Ovary (tissue), 7 donors: ENCODE measurements at regions not wholly inside any gene's neighbourhood (a gene's known extent, or its start where the extent isn't known, plus 50 kb on each side); places are given as distances from the start of the nearest gene placed in this dataset.

Experiments used
- DNase-seq, 5 donors: peaks; one replicate each; pipeline ENCODE4 v3.0.0-alpha.2; 2019 to 2020
- H3K27ac ChIP-seq, 2 donors: fragments of 200-600 bp; one replicate each; pipeline versions ENCODE4 v1.5.1 to v1.8.0; 2019 to 2022
- H3K27me3 ChIP-seq: fragments of 200-600 bp; one replicate; pipeline ENCODE4 v1.8.0; 2022
- H3K36me3 ChIP-seq: fragments of 200-600 bp; sonication (generic); one replicate; pipeline ENCODE4 v1.5.1; 2019
- H3K4me1 ChIP-seq: one replicate; pipeline ENCODE4 v1.8.1; 2013; ENCODE audit warnings: mild to moderate bottlenecking, moderate library complexity; ENCODE audit not compliant: insufficient read depth
- H3K4me3 ChIP-seq: fragments of 200-600 bp; sonication (generic); one replicate; pipeline ENCODE4 v1.5.1; 2017
- H3K9me3 ChIP-seq, 2 donors: fragments of 200-600 bp in 1 of 2; sonication (generic) in 1 of 2; one replicate each; pipeline versions ENCODE4 v1.5.1 to v1.8.1; 2013 to 2019; ENCODE audit warnings: mild to moderate bottlenecking in 1 of 2, moderate library complexity in 1 of 2
- EP300 ChIP-seq: sonication (generic); formaldehyde crosslinking; IDR thresholded peaks from one replicate; pipeline ENCODE4 v1.6.1; 2017; ENCODE audit warnings: antibody characterized with exemption
- POLR2A ChIP-seq: fragments of 450-650 bp; IDR thresholded peaks from one replicate; pipeline ENCODE4 v1.6.1; 2017; ENCODE audit warnings: antibody characterized with exemption, mild to moderate bottlenecking, moderate library complexity
- WGBS, 3 donors: extraction: QIAGEN DNeasy Blood & Tissue Kit in 1 of 3; methylation state at CpG; one replicate each; pipeline versions ENCODE4 v1.1.5 to v1.1.7; 2013 to 2017; 5-methylcytosine and 5-hydroxymethylcytosine counted together
- intact Hi-C, 4 donors: fragments of 100-400 bp; cut with DNase I; formaldehyde crosslinking; loops; one replicate each; pipeline versions ENCODE4 v1.11.0 to v1.15.1; 2022 to 2023
- TF ChIP-seq, protein P1 (sequence below), 3 donors: fragments of 450-650 bp in 2 of 3; fragments of 200-600 bp in 1 of 3; IDR thresholded peaks; one replicate each; pipeline versions ENCODE4 v1.5.1 to v1.8.0; 2016 to 2022; ENCODE audit warnings: antibody characterized with exemption in 3 of 3, mild to moderate bottlenecking in 1 of 3
- donor health status: DM: no; HTN: no; CAD: no; lungs with moderate emphysema.
- donor health status: DM: no; HTN: no; CAD: no.
- donor health status: Bipolar disorder and iron deficiency.
- donor health status: DM: no; HTN: no; CAD: no.
- donor health status: DM: yes; HTN: yes; CAD: no.

DNA sequence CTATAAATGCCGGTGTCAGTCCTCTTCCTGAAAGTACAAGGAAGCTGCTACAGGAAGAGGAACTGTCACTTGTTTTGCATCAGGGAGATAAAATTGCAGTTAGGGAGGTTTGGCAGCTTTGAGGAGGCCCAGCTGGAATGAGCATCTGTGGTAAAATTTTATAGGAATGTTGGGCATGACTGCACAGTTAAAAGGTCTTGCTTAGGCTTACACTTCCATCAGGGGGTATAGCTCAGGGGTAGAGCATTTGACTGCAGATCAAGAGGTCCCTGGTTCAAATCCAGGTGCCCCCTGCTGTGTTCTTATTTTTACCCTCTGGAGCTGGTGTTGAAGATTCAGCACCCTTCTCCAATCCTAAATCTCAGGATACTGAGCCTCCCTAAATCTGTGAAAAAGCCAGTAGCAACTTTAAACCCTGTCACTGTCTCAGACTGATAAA is 65.9 kb downstream of the ZNF467 start:
- 19 to 22% (median 20%) methylated on average over 1 of the region's 1 CpG for WGBS, 3 donors

DNA sequence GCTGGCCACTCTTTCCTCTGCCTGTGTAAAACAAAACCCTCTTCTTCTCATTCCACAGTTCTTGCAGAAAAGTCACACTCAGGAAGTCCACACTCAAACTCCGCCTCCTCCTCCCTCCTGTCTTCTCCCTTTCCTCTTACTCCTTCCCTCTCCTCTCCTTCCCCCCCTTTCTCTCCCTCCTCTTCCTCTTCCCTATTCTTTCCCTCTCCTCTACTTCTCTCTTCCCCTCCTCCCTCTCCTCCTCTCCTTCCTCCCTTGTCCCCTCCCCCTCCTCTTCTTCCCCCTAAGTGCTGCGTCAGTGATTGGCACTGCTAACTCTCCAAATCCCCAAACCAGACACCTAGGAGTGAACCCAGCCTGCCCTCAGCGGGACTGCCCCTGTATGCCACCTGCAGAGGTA is 67.0 kb downstream of the ZNF467 start:
- Histone ChIP-seq H3K4me1 (no peaks in the 10 kb centered on the region), H3K36me3 (no peaks in the 10 kb centered on the region), H3K27me3 (no peaks in the 10 kb centered on the region), H3K9me3 (peaks cover 3 to 4% of the 10 kb centered on the region in 2 donors), H3K4me3 (no peak overlapping the region), H3K27ac (no peak overlapping the region)
- TF ChIP-seq POLR2A (no peak), EP300 (no peak)
- TF ChIP-seq, protein P1, sequence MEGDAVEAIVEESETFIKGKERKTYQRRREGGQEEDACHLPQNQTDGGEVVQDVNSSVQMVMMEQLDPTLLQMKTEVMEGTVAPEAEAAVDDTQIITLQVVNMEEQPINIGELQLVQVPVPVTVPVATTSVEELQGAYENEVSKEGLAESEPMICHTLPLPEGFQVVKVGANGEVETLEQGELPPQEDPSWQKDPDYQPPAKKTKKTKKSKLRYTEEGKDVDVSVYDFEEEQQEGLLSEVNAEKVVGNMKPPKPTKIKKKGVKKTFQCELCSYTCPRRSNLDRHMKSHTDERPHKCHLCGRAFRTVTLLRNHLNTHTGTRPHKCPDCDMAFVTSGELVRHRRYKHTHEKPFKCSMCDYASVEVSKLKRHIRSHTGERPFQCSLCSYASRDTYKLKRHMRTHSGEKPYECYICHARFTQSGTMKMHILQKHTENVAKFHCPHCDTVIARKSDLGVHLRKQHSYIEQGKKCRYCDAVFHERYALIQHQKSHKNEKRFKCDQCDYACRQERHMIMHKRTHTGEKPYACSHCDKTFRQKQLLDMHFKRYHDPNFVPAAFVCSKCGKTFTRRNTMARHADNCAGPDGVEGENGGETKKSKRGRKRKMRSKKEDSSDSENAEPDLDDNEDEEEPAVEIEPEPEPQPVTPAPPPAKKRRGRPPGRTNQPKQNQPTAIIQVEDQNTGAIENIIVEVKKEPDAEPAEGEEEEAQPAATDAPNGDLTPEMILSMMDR (IDR thresholded peaks at IDR 0.05), result no peak
- 67 to 74% (median 70%) methylated on average over 3 of the region's 3 CpGs for WGBS, 3 donors
- DNase-seq, result no peak
- intact Hi-C loops, result no loop called here

More for the DNA sequence above, 65.9 kb downstream of the ZNF467 start:
- peaks cover 0 to 3% of the 10 kb centered on the region in 2 donors for H3K9me3 ChIP-seq
- no peak overlapping the region for H3K27ac ChIP-seq
- intact Hi-C loops, result no loop called here
- H3K4me3 ChIP-seq, result no peak overlapping the region
- H3K4me1 ChIP-seq, result no peaks in the 10 kb centered on the region
- H3K36me3 ChIP-seq, result no peaks in the 10 kb centered on the region
- TF ChIP-seq EP300 (no peak), POLR2A (no peak)
- TF ChIP-seq, protein P1 (IDR thresholded peaks at IDR 0.05), result no peak
- H3K27me3 ChIP-seq, result no peaks in the 10 kb centered on the region
- no peak for DNase-seq

DNA sequence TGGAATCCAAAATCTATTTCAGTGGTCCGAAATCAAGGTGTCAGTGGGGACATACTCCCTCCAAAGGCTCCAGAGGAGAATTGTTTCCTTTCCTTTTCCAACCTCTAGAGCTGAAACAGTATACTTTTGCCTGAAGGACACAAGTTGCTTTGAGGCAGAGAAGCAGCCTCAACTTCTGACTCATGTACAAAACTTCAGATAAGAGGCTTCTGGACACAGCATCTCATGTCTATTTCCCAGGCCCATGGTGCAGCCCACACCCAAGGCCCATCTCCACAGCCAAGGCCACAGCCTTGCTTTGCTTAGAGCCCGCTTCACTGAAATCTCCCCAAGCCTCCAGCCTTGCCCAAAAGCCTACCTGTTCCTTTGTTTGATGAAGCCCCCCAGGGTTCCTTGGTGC is 68.9 kb downstream of the ZNF467 start:
- TF ChIP-seq POLR2A (no peak), EP300 (no peak)
- TF ChIP-seq, protein P1 (IDR thresholded peaks at IDR 0.05), result no peak
- Histone ChIP-seq H3K27ac (no peak overlapping the region), H3K4me1 (no peaks in the 10 kb centered on the region), H3K4me3 (no peak overlapping the region), H3K27me3 (no peaks in the 10 kb centered on the region), H3K9me3 (peaks cover 0 to 4% of the 10 kb centered on the region in 2 donors), H3K36me3 (no peaks in the 10 kb centered on the region)
- no peak for DNase-seq
- WGBS, 3 donors, result 46 to 77% (median 47%) methylated on average over 2 of the region's 2 CpGs
- intact Hi-C loops, result no loop called here

DNA sequence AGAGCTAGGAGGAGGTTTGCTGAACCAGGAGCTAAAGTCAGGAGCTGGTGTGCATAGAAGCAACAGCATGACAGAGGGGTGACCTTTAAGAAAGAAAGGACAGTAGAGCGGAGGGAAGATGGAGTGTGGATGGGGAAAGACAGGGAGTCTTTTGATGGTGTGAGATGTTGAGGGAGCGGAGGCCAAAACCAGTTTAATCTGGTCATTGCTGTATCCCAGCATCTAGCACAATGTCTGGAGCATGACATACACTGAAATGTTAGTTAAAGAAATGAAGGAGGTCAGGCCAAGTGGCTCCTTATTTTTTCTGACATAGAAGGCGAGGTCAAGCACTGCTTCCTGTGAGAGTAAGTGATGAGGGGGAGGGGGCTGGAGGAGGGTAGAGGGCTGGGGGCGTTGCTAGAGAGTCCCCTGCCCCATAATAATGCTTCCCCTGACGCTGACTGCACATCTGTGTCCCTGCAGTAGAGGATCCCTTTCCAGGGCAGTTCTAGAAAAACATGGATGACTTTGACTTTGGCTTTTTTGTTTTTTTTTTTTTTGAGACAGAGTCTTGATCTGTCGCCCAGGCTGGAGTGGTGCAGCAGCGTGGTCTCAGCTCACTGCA is 70.2 kb downstream of the ZNF467 start:
- WGBS, 3 donors, result 76 to 79% (median 79%) methylated on average over 7 of the region's 7 CpGs
- no peak for DNase-seq
- Histone ChIP-seq H3K4me1 (no peaks in the 10 kb centered on the region), H3K27ac (no peak overlapping the region), H3K4me3 (no peak overlapping the region), H3K36me3 (no peaks in the 10 kb centered on the region), H3K27me3 (no peaks in the 10 kb centered on the region), H3K9me3 (peaks cover 0 to 4% of the 10 kb centered on the region in 2 donors)
- TF ChIP-seq EP300 (no peak), POLR2A (no peak)
- TF ChIP-seq, protein P1 (IDR thresholded peaks at IDR 0.05), result no peak
- intact Hi-C loops, result no loop called here
